Heart left ventricle (tissue), 16 donors: ENCODE measurements at regions not wholly inside any gene's neighbourhood (a gene's known extent, or its start where the extent isn't known, plus 50 kb on each side); places are given as distances from the start of the nearest gene placed in this dataset.

Experiments used
- ATAC-seq, 4 donors: fragments of 200-7000 bp; cut with Tn5 transposase; one replicate each; pipeline ENCODE4 v1.9.1; 2020 to 2022; ENCODE audit warnings: moderate library complexity in 4 of 4, mild to moderate bottlenecking in 3 of 4, moderate number of reproducible peaks in 1 of 4
- DNase-seq, 5 donors: peaks; one replicate each; pipeline ENCODE4 v3.0.0-alpha.2; 2020
- H3K27ac ChIP-seq, 12 donors: fragments of 200-600 bp; sonication (generic) in 4 of 12; one replicate each; pipeline versions ENCODE4 v1.5.0 to v1.8.0; 2016 to 2022; ENCODE audit warnings: mild to moderate bottlenecking in 2 of 12
- H3K27me3 ChIP-seq, 9 donors: fragments of 200-600 bp; sonication (generic) in 2 of 9; one replicate each; pipeline versions ENCODE4 v1.5.1 to v1.8.0; 2016 to 2022; ENCODE audit warnings: mild to moderate bottlenecking in 3 of 9
- H3K36me3 ChIP-seq, 9 donors: fragments of 200-600 bp; sonication (generic) in 2 of 9; one replicate each; pipeline versions ENCODE4 v1.5.0 to v1.8.0; 2018 to 2022; ENCODE audit warnings: mild to moderate bottlenecking in 2 of 9
- H3K4me1 ChIP-seq, 12 donors: fragments of 200-600 bp; sonication (generic) in 4 of 12; one replicate each; pipeline versions ENCODE4 v1.5.0 to v1.8.0; 2016 to 2022; ENCODE audit warnings: mild to moderate bottlenecking in 3 of 12
- H3K4me3 ChIP-seq, 12 donors: fragments of 200-600 bp; sonication (generic) in 4 of 12; one replicate each; pipeline versions ENCODE4 v1.5.0 to v1.8.0; 2017 to 2022; ENCODE audit warnings: mild to moderate bottlenecking in 9 of 12, moderate library complexity in 4 of 12
- H3K9me3 ChIP-seq, 12 donors: fragments of 200-600 bp; sonication (generic) in 4 of 12; one replicate each; pipeline versions ENCODE4 v1.5.0 to v1.8.0; 2016 to 2022; ENCODE audit warnings: mild to moderate bottlenecking in 1 of 12
- CTCF ChIP-seq, 12 donors: fragments of 200-600 bp; sonication (generic) in 4 of 12; IDR thresholded peaks; one replicate each; pipeline versions ENCODE4 v1.5.0 to v1.8.0; 2018 to 2022; ENCODE audit warnings: antibody characterized with exemption in 12 of 12, mild to moderate bottlenecking in 5 of 12
- POLR2A ChIP-seq, 2 donors: fragments of 450-650 bp; IDR thresholded peaks; one replicate each; pipeline ENCODE4 v1.6.1; 2017; ENCODE audit warnings: antibody characterized with exemption in 2 of 2, mild to moderate bottlenecking in 2 of 2, moderate library complexity in 2 of 2
- WGBS, 4 donors: extraction: QIAGEN DNeasy Blood & Tissue Kit in 2 of 4; methylation state at CpG; one replicate each; pipeline versions ENCODE4 v1.1.5 to v1.1.7; 2013 to 2018; 5-methylcytosine and 5-hydroxymethylcytosine counted together
- intact Hi-C, 10 donors: fragments of 100-400 bp; cut with DNase I; formaldehyde crosslinking; loops; one replicate each; pipeline versions ENCODE4 v1.11.1 to v1.14.2; 2022
- donor health status: ischemic (EF 13 %, LVEDD 7.1; RV severe dilation, severe dysfunction).
- donor health status: healthy with polysubstance abuse.
- donor health status: DM: no; HTN: yes; CAD: no.
- donor health status: DM: no; HTN: no; CAD: no.
- donor health status: ischemic (EF 25% LVEDD 6.9; RV normal size, moderate dysfunction).
- donor health status: ischemic (EF 25% LVEDD 5.7; RV mildly dilated, moderate dysfunction).
- donor health status: healthy.
- donor health status: DM: yes; HTN: yes; CAD: no.
- donor health status: ischemic (EF 35%, LVEDD 5.7; RV mildly dilated, moderate dysfunction).
- donor health status: nonischemic (EF 11% LVEDD 7.7; RV severe dilation, severe dysfunction).
- donor health status: DM: yes; HTN: yes; CAD: no.
- donor health status: PGD.
- donor health status: ischemic (EF 29% LVEDD 5.4; RV normal size, mild dysfunction).
- donor health status: nonischemic (EF 23%, LVEDD 6.1; RV moderate dilation, normal function).

- WGBS, 4 donors: 55 to 69% (median 61%) methylated on average over 2 of the region's 2 CpGs
- no peak for TF ChIP-seq POLR2A (IDR thresholded peaks at IDR 0.05)
- TF ChIP-seq CTCF (IDR thresholded peaks at IDR 0.05): no peak
Measured at GRCh38 chr3:156763386-156763785, 62.8 kb upstream of the LEKR1 start.

DNA sequence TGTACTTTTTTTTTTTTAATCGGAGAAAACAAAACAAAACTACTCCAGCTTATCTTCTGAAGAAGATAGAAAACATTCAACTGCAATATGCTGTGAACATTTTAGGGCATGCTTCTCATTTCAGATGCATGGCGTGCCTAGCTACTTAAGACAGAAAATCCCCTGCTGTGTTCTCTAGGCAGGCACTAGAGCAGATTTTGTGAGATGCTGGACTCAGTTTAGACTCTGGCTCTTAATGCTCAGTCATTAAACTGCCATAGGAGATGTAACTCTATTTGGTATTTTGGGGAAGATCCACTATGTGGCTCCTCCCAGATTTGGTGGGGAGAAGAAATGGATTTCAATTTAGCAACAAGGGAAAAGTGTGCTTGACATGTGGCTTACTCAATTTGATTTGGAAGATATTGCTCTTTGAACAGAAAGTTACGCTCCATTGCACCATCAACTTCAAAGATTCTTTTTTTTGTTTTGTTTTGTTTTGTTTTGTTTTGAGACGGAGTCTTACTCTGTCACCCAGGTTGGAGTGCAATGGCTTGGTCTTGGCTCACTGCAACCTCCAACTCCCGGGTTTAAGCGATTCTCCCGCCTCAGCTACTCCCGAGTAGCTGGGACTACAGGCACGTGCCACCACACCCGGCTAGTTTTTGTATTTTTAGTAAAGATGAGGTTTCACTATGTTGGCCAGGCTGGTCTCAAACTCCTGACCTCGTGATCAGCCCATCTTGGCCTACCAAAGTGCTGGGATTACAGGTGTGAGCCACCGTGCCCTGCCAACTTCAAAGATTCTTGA is 62.0 kb upstream of the LEKR1 start:
- Histone ChIP-seq H3K9me3 (no peaks in the 10 kb centered on the region), H3K4me1 (peaks cover 0 to 18% (median 2%) of the 10 kb centered on the region in 12 donors), H3K4me3 (no peak overlapping the region), H3K27ac (no peak overlapping the region), H3K36me3 (no peaks in the 10 kb centered on the region), H3K27me3 (no peaks in the 10 kb centered on the region)
- no peak for TF ChIP-seq POLR2A (IDR thresholded peaks at IDR 0.05)
- TF ChIP-seq CTCF (IDR thresholded peaks at IDR 0.05): no peak
- WGBS, 4 donors: 86 to 92% (median 89%) methylated on average over 12 of the region's 12 CpGs
- no peak for DNase-seq
- intact Hi-C loops: loop anchor here in 1 of 10 donors (5.0 kb wide), 1 partner anchor 313 kb away; no protein-coding TSS in a partner anchor
- no peak for ATAC-seq

More at GRCh38 chr3:156763386-156763785, 62.8 kb upstream of the LEKR1 start:
- DNase-seq (no peak), ATAC-seq (no peak)
- no peaks in the 10 kb centered on the region for H3K27me3 ChIP-seq
- intact Hi-C loops: loop anchor here in 1 of 10 donors (5.0 kb wide), 1 partner anchor 314 kb away; no protein-coding TSS in a partner anchor
- H3K27ac ChIP-seq: no peak overlapping the region
- H3K4me3 ChIP-seq: no peak overlapping the region
- H3K9me3 ChIP-seq: no peaks in the 10 kb centered on the region
- peaks cover 0 to 18% (median 2%) of the 10 kb centered on the region in 12 donors for H3K4me1 ChIP-seq
- H3K36me3 ChIP-seq: no peaks in the 10 kb centered on the region

GRCh38 chr3:156764751-156765150 is 61.4 kb upstream of the LEKR1 start:
- Histone ChIP-seq H3K27ac (no peak overlapping the region), H3K36me3 (no peaks in the 10 kb centered on the region), H3K4me3 (no peak overlapping the region), H3K9me3 (no peaks in the 10 kb centered on the region), H3K4me1 (peaks cover 0 to 18% (median 2%) of the 10 kb centered on the region in 12 donors), H3K27me3 (no peaks in the 10 kb centered on the region)
- intact Hi-C loops: loop anchor here in 1 of 10 donors (5.0 kb wide), 1 partner anchor 313 kb away; no protein-coding TSS in a partner anchor
- DNase-seq (no peak), ATAC-seq (no peak)
- TF ChIP-seq CTCF (IDR thresholded peaks at IDR 0.05): no peak
- TF ChIP-seq POLR2A (IDR thresholded peaks at IDR 0.05): no peak
- WGBS, 4 donors: 72 to 88% (median 79%) methylated on average over 1 of the region's 1 CpG

DNA sequence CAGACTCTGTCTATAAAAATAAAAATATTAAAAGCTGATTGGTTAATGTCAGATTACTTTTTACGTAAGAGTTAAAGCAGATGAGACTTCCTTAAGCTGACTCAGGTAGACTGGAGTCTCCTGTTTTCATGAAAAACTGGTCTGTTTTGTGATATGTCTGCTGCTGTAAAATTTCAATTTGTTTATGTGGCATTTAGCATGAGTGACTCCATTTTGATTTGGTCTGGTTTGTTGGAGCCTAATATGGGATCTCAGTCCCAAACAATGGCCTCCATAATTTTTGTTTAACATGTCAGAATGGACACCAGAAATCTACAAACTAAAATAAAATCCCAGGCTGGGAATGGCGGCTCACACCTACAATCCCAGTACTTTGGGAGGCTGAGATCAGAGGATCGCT is 57.8 kb upstream of the LEKR1 start:
- no peaks in the 10 kb centered on the region for H3K36me3 ChIP-seq
- no peak for ATAC-seq
- 94 to 97% (median 95%) methylated on average over 3 of the region's 3 CpGs for WGBS, 4 donors
- TF ChIP-seq POLR2A (IDR thresholded peaks at IDR 0.05) (no peak), CTCF (IDR thresholded peaks at IDR 0.05) (no peak)
- H3K4me3 ChIP-seq: no peak overlapping the region
- DNase-seq: no peak
- H3K4me1 ChIP-seq: peaks cover 0 to 6% (median 0%) of the 10 kb centered on the region in 12 donors
- H3K27me3 ChIP-seq: no peaks in the 10 kb centered on the region
- no peaks in the 10 kb centered on the region for H3K9me3 ChIP-seq
- no peak overlapping the region for H3K27ac ChIP-seq
- intact Hi-C loops: no loop called here
